NCI-H2171 (cell line): ENCODE measurements at regions not wholly inside any gene's neighbourhood (a gene's known extent, or its start where the extent isn't known, plus 50 kb on each side); places are given as distances from the start of the nearest gene placed in this dataset.
"Not testable (repeated sequence)": the region's sequence is repeated elsewhere in the genome, so short reads cannot be mapped to it uniquely, and the experiment has no call there.

ENCODE experiments used
- DNase-seq: peaks from one replicate; lab custom pipeline; 2025; lab: John Stamatoyannopoulos, UW

- no peak for DNase-seq
These were observed 694.8 kb upstream of the SLC39A10 start for GRCh38 chr2:194962254-194962653.

GRCh38 chr2:194954218-194954617, 702.8 kb upstream of the SLC39A10 start:
- DNase-seq = no peak

GRCh38 chr2:194946826-194947225, 710.2 kb upstream of the SLC39A10 start:
- no peak for DNase-seq

GRCh38 chr2:194938066-194938465, 719.0 kb upstream of the SLC39A10 start:
- DNase-seq = no peak

GRCh38 chr2:194927489-194927888, 729.5 kb upstream of the SLC39A10 start:
- DNase-seq = no peak

- DNase-seq = no peak
These were observed 730.2 kb upstream of the SLC39A10 start for GRCh38 chr2:194926873-194927272.

- no peak for DNase-seq
These were observed 731.3 kb upstream of the SLC39A10 start for GRCh38 chr2:194925742-194926141.

- no peak for DNase-seq
These were observed 739.5 kb upstream of the SLC39A10 start for GRCh38 chr2:194917519-194917918.

GRCh38 chr2:194915485-194915884, 741.5 kb upstream of the SLC39A10 start:
- no peak for DNase-seq

- DNase-seq = no peak
These were observed 749.5 kb upstream of the SLC39A10 start for GRCh38 chr2:194907569-194907968.

GRCh38 chr2:194896871-194897270, 760.2 kb upstream of the SLC39A10 start:
- DNase-seq = no peak

- DNase-seq = peak; percentile 83
These were observed 773.3 kb upstream of the SLC39A10 start for GRCh38 chr2:194883711-194884110.

GRCh38 chr2:194870974-194871535, 786.0 kb upstream of the SLC39A10 start:
- peak; percentile 70 for DNase-seq

- DNase-seq = no peak
These were observed 789.7 kb upstream of the SLC39A10 start for GRCh38 chr2:194867328-194867727.

- no peak for DNase-seq
These were observed 802.1 kb upstream of the SLC39A10 start for GRCh38 chr2:194854941-194855340.

- DNase-seq = no peak
These were observed 814.2 kb upstream of the SLC39A10 start for GRCh38 chr2:194842871-194843270.

GRCh38 chr2:194834371-194834770, 822.7 kb upstream of the SLC39A10 start:
- DNase-seq = not testable (repeated sequence)

GRCh38 chr2:194826241-194826640, 830.8 kb upstream of the SLC39A10 start:
- no peak for DNase-seq

- no peak for DNase-seq
These were observed 832.6 kb upstream of the SLC39A10 start for GRCh38 chr2:194824450-194824849.

GRCh38 chr2:194822657-194823056, 834.4 kb upstream of the SLC39A10 start:
- DNase-seq = no peak

- no peak for DNase-seq
These were observed 834.9 kb upstream of the SLC39A10 start for GRCh38 chr2:194822097-194822496.

GRCh38 chr2:194819367-194819766, 837.7 kb upstream of the SLC39A10 start:
- DNase-seq = peak; percentile 44

GRCh38 chr2:194815475-194815874, 841.6 kb upstream of the SLC39A10 start:
- DNase-seq = no peak

GRCh38 chr2:194802589-194802988, 854.4 kb upstream of the SLC39A10 start:
- DNase-seq = no peak

- not testable (repeated sequence) for DNase-seq
These were observed 870.0 kb upstream of the SLC39A10 start for GRCh38 chr2:194787071-194787470.
